Activated T-cell treated with anti-CD3 and anti-CD28 coated beads for 24 hours (primary cell): ENCODE measurements at regions not wholly inside any gene's neighbourhood (a gene's known extent, or its start where the extent isn't known, plus 50 kb on each side); places are given as distances from the start of the nearest gene placed in this dataset.
"Not testable (repeated sequence)": the region's sequence is repeated elsewhere in the genome, so short reads cannot be mapped to it uniquely, and the experiment has no call there.

Source experiments
- DNase-seq: peaks from one replicate; pipeline ENCODE4 v3.0.0-alpha.2; 2020; ENCODE audit warnings: low read depth

DNA sequence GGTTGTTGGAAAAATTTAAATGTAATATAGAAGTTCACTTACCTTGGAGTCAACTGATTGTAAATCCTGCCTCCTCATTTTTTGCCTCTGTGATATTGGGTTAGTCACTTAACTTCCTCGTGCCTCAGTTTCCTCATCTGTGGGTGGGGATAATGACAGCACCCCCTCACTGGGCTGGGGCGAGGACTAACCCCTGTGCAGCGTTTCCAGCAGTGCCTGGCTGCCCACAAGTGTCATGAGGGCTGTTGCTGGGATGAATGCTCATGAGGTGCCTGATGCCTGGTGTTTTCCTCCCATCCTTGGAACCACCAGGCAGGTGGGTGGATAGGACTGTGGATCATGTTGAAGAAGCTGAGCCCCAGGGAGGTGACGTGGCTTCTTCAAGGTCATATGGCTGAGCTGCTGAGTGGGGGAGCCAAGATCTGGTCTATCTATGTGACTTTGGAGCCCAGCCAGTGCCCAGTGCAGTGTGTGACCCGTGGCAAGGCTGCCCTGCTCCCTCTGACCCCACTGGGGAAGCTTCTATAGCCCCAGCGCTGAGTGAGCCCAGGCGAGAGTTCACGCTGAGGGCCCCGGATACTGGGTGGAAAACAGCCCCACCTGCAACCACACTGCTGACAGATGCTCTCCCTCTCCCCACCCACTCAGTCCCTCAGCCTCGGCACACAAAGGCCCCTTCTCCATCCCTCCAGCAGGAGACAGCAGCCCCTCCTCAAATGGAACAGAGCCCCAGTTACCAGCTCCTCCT lies 446.0 kb downstream of the PTPRU start:
- DNase-seq, result no peak

- not testable (repeated sequence) for DNase-seq
Measured at GRCh38 chr1:29681416-29681815, 445.1 kb downstream of the PTPRU start.

GRCh38 chr1:29679828-29680558 lies 443.7 kb downstream of the PTPRU start:
- no peak for DNase-seq

GRCh38 chr1:29679316-29679715 lies 443.0 kb downstream of the PTPRU start:
- no peak for DNase-seq

GRCh38 chr1:29677028-29678024 lies 441.0 kb downstream of the PTPRU start:
- DNase-seq, result no peak

GRCh38 chr1:29676496-29676895 lies 440.2 kb downstream of the PTPRU start:
- no peak for DNase-seq

- no peak for DNase-seq
Measured at GRCh38 chr1:29675481-29676263, 439.4 kb downstream of the PTPRU start.

DNA sequence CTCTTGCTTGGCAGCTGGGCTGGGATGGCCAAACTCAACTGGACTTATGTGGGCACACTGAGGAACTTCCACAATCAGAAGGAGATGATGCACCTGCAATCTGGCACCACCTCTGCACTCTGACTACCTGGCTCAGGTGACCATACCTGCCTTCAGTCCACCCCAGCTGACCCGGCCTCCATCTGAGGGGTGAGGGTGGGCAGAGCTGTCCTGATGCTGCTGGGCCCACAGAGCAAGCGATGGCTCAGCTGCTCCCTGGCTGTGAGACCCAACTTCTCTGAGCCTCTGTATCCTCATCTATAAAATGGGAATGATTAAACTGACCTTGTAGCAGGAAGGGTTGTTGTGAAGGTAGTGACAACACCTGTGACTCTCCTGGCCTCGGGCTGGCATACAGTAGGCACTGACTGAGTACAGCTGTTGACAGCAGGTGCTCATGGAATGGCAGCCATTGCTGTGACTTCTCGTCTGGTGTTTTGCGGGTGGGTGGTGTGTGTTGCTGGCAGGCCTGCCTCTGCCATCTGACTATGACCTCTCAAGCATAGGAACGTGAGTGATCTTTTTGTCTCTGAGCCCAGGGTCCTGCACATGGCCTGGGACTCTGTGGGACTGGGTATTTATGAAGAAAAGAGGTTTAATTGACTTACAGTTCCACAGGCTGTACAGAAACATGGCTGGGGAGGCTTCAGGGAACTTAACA lies 438.5 kb downstream of the PTPRU start:
- no peak for DNase-seq

DNA sequence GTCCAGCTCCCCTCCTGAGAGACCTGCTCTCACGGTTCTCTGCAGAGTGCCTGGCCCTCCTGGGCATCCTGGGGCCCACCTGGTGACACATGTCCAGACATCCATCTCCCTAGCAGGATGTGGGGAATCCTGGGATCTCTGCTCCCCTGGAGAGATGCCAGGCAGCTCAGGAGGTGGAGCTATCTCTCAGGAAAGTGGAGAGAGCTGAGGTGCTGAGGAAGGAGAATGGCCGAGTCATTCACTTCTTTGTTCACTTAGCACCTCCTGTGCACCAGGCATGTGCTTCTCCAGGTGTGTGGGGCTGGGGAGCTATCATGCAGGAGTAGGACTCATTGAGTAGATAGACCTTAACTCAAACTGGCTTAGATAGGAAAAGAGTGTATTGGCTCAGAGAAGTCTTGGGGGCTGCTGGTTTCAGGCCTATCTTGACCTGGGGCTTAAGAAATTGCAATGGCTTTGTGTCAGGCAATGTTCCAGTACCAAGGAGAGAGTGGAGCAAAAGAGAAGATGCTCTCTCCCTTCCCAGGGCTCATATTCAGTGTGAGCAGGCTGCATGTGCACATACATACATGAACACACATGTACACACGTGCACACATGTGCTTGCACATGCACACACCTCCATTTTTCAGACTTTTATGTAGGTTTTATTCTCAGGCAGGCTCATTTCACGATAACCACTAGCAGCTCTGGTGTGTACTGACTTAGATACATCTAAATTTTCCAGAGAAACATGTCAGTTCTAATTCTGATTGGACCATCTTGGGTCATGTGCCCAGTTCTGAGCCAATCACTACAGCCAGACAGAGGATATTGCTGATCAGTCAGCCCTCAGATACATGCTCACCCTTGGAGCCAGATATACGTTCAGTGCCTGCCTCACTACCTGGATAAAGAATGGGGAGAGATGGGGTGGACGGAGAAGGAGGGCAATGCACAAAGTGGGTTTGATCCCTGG lies 437.6 kb downstream of the PTPRU start:
- DNase-seq, result no peak

DNA sequence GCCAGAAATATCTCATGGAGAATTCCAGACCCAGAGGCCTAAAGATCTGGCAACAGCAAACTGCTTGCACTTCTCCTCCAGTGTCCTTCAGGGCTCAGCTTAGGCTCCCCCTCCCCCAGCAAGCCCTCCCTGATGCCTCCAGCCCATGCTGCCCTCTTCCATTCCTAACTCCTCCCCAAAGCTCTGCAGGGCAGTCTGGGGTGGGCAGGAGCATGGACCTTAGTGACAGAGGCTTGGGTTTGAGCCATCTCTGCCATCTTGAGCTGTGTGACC lies 436.8 kb downstream of the PTPRU start:
- DNase-seq, result no peak

DNA sequence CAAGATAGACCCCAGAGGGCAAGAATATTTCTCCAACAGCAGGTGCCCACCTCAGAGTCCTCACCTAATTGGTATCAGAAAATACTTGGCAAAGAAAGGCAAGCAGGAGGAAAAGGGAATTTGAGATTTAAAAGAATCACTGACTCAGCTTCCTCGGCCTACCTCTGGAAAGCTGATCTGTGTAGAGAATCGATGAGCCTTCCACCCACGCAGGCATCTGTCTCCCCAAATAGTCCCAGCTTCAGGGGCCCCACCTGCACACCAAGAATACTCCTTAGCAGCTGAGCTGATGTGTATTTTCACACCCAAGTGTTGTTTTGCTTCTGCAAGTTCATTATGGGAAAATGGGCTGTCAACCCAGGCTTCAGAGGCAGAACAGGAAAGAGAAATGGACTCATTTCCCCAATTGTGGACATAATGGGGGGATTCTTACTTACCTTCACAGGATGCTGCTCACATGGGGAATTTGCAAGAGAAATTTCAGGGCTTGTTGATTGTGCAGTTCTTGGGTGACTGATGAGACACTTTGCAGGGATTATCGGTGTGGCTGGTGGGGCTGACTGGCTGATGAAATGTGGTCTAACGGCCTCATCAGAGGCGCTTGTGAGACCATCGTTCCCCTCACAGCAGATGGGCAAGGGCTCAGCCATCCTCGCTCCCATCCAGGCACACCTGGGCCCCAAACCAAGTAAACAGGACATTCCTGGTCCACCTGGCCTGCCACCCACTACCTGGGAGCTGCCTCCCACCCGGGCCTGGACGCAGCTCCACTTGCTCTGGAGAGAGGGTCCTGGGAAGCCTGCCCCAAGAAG lies 436.3 kb downstream of the PTPRU start:
- no peak for DNase-seq

DNA sequence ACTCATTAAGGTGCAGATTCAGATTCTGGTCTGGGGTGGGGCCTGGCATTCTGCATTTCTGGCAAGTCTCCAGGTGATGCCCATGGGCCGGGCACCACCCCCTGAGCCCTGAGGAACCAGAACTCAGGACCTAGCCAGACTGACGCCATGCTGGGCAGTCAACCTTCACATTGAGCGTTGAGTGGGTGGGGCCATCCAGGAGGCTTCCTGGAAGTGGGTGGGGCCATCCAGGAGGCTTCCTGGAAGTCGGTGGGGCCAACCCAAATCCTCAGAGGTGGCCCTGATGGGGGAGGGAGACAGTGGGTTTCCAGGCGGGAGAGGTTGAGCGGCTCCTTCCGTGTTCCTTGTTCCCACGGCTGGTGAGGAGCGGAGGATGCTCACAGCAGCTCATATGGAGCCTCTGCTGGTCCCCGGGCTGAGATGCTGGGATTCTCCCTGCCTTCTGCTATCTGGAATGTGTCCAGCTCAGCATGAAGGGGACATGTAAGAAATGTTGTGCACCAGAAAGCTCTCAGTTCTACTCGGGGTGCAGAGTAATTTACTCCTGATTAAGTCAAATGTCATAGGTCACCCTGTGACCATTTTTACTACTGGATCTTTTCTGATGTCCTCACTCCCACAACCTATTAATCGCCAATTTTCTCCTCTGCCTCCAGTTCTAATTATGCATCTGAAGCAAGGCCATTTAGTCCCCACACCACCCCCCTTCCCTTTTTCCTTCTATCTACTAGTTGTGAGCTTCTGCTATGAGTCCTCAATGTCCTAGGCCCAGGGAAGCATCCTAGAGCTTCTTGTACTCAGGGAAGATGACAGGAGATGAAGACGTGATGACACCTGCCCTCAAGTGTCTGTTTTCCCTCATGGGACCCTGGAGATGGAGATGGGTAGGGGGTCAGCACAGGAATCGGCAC lies 435.4 kb downstream of the PTPRU start:
- DNase-seq, result no peak

DNA sequence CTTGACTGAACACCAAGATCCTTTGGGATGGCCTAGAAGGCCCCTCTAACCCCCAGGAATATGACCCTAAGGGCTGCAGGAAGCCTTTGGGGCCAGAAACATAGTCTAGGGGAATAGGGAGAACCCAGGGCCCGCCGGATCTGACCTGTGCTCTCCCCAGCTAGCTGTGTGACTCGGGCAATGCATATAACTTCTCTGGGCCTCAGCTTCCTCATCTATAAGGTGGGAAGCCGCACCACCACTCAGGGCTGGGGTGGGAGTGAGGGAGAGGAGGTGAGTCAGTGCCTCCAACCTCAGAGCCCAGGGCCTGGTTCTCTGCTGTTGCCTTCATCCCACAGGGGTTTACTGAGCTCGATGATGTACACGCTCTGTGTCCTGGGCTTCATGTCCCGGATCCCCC lies 434.4 kb downstream of the PTPRU start:
- no peak for DNase-seq

DNA sequence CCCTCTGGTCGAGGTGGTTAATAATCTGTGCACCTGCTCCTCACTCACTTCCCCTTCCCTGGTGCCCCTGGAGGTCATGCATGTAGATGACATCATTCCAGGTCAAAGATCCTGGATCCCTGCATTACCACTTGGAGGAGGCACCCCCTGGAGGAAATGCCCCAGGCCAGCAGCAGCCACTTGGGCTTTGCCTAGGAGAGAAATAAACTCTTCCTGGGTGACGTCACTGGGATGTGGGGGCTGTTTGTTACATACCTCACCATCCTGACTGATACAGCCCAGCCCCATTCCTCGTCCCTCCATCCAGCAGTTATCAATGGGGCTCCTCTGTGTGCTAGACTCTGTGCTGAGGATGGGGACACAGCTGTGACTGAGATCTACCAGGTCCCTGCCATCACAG lies 433.6 kb downstream of the PTPRU start:
- no peak for DNase-seq

DNA sequence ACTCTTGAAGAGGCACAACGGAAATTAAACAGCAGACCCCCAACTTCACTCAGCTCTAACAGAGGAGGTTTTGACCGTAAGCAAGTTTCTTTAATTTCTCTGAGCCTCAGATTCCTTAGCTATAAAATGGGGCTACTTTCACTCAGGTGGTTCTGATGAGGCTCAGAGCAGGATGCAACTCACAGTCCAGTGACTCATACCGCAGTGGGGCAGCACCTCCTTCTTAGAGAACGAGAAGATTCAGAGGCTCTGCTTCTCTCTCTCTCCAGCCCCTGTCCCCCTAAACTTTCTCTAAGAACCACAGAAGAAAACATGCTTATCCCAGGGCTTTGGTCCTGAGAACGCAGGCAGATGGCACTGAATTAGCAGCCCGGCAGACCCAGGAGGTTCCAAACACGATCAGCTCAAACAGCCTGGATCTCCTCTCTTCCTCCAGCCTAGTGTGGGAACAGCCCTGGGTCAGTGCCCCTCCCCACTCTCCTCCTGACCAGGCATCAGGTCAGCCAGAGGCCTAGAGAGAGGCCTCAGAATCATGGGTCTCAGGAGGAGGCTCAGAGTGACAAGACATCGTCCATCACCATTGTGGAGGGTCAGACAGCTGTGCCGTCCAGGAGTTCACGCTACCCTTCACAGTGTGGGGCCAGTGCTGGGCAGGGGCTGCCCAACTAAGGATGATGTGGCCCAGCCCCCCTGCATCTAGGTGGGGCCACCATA lies 433.0 kb downstream of the PTPRU start:
- DNase-seq, result no peak

DNA sequence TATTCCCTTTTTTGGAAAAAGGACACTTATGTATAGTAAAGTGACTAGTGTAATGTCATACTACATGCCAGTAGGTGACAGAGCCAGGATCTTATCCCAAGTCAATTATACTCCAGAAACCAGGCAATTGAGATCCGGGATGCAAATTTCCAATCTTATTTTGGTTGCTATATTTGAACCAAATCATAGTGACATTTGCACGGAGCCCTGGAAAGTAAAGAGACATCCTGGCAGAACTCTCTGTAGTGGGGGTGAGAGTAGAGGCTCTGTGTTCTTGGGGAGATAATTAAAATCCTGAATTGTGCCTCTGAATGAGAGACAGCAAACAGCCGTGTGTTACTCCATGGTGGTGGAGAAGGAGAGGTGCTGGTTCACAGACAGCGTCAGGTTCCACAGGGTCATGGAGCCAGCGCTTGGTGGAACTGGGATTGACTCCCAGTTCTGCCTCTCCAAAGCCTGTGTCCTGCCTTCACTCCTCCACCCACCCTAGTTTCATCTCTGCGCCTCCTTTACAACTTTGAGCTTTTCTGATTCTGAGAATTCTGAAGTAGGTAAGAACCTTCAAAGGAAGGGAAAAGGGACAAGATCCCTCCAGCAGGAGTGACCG lies 432.3 kb downstream of the PTPRU start:
- DNase-seq, result no peak

- DNase-seq, result no peak
Measured at GRCh38 chr1:29667951-29668350, 431.6 kb downstream of the PTPRU start.
